HUES64 (cell line): ENCODE measurements at regions not wholly inside any gene's neighbourhood (a gene's known extent, or its start where the extent isn't known, plus 50 kb on each side); places are given as distances from the start of the nearest gene placed in this dataset.
"Not testable (repeated sequence)": the region's sequence is repeated elsewhere in the genome, so short reads cannot be mapped to it uniquely, and the experiment has no call there.

Source experiments
- H3K27ac ChIP-seq: 2 replicates; pipeline ENCODE4 v1.7.0; 2013; ENCODE audit warnings: low read depth, low read length, inconsistent platforms
- H3K27me3 ChIP-seq: 2 replicates; pipeline ENCODE4 v1.6.1; 2013; ENCODE audit warnings: mild to moderate bottlenecking, low read length; ENCODE audit not compliant: insufficient read depth
- H3K36me3 ChIP-seq: 2 replicates; pipeline ENCODE4 v1.6.1; 2013; ENCODE audit warnings: mild to moderate bottlenecking, low read length; ENCODE audit not compliant: insufficient read depth
- H3K4me1 ChIP-seq: 2 replicates; pipeline ENCODE4 v1.6.1; 2013; ENCODE audit warnings: mild to moderate bottlenecking, low read length, moderate library complexity; ENCODE audit not compliant: insufficient read depth
- H3K4me3 ChIP-seq: 2 replicates; pipeline ENCODE4 v1.5.1; 2013; ENCODE audit warnings: mild to moderate bottlenecking, low read length, moderate library complexity
- H3K9ac ChIP-seq: 2 replicates; pipeline ENCODE4 v1.6.1; 2013; ENCODE audit warnings: mild to moderate bottlenecking, low read depth, low read length
- H3K9me3 ChIP-seq: 2 replicates; pipeline ENCODE4 v1.6.1; 2013; ENCODE audit warnings: low read depth, low read length; ENCODE audit not compliant: insufficient read depth
- WGBS: fragments of 150-250, 120-280 bp; methylation state at CpG from one replicate; pipeline ENCODE4 v1.1.7; 2013; ENCODE audit warnings: missing lambda C conversion rate; 5-methylcytosine and 5-hydroxymethylcytosine counted together

DNA sequence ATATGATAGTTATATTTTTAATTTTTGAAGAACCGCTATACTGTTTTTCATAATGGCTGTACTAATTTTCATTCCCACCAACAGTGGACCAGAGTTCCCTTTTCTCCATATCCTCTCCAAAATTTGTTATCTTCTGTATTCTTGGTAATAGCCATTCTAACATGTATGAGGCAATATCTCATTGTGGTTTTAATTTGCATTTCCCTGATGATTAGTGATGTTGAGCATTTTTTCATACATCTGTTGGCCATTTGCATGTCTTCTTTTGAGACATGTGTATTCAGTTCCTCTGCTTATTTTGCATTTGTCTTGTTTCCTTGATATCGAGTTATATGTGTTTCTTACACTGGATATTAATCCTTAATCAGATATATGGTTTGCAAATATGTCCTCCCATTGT, 770.8 kb upstream of the MBL2 start:
- Histone ChIP-seq H3K9me3 (no peaks in the 10 kb centered on the region), H3K4me3 (no peak overlapping the region), H3K27ac (no peak overlapping the region), H3K36me3 (peaks cover 2% of the 10 kb centered on the region; the same call in 1 of the 2 replicates), H3K9ac (no peak overlapping the region), H3K4me1 (no peaks in the 10 kb centered on the region), H3K27me3 (no peaks in the 10 kb centered on the region)
- WGBS: 100% methylated on average over 2 of the region's 2 CpGs

DNA sequence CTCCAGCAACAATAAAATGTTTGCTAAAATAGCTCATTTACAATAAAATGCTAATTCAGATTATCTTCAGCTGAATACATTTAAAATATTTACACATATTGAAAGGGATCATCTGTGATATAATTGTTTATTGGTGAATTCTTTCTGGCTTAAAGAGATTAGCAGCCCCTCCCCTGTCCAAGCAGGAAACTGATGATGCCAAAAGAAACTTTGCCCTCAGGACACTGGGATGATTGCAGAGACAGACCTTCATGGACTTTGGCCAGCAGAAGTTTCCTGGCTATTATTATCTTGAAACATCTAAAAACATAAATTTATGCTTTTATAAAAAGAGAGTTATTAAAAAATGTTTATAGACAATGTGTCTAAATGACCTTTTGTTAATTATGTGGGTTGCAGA, 764.9 kb upstream of the MBL2 start:
- Histone ChIP-seq H3K9ac (no peak overlapping the region), H3K27ac (no peak overlapping the region), H3K9me3 (no peaks in the 10 kb centered on the region), H3K4me3 (no peak overlapping the region), H3K36me3 (no peaks in the 10 kb centered on the region), H3K27me3 (no peaks in the 10 kb centered on the region), H3K4me1 (no peaks in the 10 kb centered on the region)

DNA sequence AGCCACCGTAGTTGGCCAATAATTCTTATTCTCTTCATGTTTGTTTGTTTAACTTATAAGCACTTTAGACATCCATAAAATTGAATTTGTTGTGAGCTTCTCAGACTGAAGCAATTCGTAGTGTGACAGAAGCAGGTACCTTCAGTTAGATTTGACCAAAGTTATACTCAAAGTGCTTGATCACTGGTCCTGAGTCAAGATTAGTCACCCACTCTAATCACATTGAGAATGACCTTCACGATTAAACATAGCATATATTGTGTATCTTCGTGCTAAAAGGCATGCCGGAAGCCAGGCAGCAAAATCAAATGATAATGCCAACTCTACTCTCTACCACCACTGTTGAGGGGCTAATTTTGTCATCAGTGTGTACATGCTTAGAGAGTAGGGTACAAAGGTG, 763.7 kb upstream of the MBL2 start:
- H3K4me3 ChIP-seq: no peak overlapping the region
- no peak overlapping the region for H3K27ac ChIP-seq
- H3K27me3 ChIP-seq: no peaks in the 10 kb centered on the region
- H3K4me1 ChIP-seq: no peaks in the 10 kb centered on the region
- H3K9ac ChIP-seq: no peak overlapping the region
- H3K9me3 ChIP-seq: no peaks in the 10 kb centered on the region
- WGBS: 88% methylated on average over 5 of the region's 5 CpGs
- H3K36me3 ChIP-seq: no peaks in the 10 kb centered on the region

DNA sequence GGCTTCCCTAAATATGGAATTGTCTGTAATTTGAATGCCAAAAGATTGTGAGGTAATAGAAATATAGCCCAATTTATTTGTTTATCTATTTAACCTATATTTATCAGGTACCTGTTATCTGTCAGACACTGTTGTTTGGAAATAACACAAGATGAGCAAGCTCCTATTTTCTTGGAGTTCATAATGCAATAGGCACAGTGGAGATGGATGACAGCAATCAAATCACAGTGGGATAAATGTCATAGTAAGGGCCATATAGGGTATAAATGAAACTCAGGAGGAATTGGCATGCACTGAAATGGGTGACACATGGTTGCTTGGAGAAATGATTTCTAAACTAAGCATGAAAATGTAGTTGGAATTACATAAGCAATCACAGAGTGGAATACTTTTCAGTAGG, 761.8 kb upstream of the MBL2 start:
- Histone ChIP-seq H3K4me1 (peaks cover 6% of the 10 kb centered on the region), H3K4me3 (no peak overlapping the region), H3K9ac (no peak overlapping the region), H3K9me3 (no peaks in the 10 kb centered on the region), H3K27ac (no peak overlapping the region), H3K36me3 (no peaks in the 10 kb centered on the region), H3K27me3 (no peaks in the 10 kb centered on the region)

DNA sequence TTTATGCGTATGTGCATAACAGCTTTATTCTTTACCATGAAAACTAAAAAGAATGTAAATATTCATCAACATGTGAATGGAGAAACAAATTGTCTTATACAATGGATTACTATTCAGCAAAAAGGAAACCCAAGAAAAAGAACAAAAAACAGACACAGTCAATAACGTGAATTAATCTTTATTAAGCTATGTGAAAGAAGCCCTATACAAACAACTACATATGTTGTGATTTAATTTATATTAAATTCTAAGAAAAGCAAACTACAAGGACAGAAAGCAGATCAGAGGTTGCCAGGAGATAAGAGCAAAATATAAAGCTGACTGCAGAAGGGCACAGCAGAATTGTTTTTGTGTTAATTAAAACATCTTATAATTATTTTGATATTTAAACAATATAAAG, 756.4 kb upstream of the MBL2 start:
- H3K27me3 ChIP-seq: no peaks in the 10 kb centered on the region
- no CpG with 5 or more reads among the region's 2 CpGs for WGBS
- no peaks in the 10 kb centered on the region for H3K9me3 ChIP-seq
- H3K4me3 ChIP-seq: no peak overlapping the region
- no peak overlapping the region for H3K9ac ChIP-seq
- peaks cover 13% of the 10 kb centered on the region for H3K4me1 ChIP-seq
- no peak overlapping the region for H3K27ac ChIP-seq
- no peaks in the 10 kb centered on the region for H3K36me3 ChIP-seq

DNA sequence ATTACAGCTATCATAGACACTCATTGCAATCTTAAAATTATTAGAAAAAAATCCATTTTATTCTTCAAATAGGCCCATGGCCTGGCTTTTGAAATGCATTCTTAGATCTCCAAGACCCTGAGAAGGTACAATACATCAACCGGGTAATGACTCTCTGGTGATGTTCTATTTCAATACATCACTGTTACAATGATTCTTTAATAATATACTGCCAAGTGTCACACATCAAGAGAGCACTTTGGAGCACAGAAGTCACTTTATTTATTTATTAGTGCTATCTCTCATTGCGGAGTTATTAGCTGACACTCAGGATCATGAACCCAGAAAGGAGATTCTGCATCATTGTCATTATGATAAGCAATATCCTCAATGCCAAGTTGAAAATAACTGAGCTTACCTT, 748.5 kb upstream of the MBL2 start:
- H3K27me3 ChIP-seq: no peaks in the 10 kb centered on the region
- H3K9me3 ChIP-seq: peaks cover 46% of the 10 kb centered on the region
- peaks cover 6% of the 10 kb centered on the region; the same call in 1 of the 2 replicates for H3K36me3 ChIP-seq
- no peaks in the 10 kb centered on the region; the same call in 1 of the 2 replicates for H3K4me1 ChIP-seq
- WGBS: 98% methylated on average over 2 of the region's 2 CpGs
- H3K27ac ChIP-seq: no peak overlapping the region
- H3K9ac ChIP-seq: no peak overlapping the region
- H3K4me3 ChIP-seq: no peak overlapping the region

DNA sequence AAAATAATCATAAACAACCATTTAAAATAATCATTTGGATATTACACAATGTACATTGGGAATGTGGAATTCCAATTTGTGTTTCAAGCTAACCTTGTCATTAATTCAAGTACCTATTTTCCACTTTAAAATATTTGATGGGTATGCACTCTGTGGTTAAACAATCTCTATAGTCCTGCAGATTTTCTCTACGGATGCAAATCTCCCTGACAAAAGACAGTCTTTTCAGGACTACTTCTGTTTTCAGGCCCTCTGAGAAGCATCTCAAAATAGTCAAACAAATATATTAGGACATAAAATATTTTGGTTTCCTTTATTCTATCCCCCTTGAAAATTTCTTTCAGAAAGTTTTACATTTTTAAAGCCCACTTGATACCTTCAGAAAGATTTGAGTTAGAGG, 735.6 kb upstream of the MBL2 start:
- no peak overlapping the region for H3K4me3 ChIP-seq
- 0 out of 2 replicates have a peak overlapping the region, but pooled peaks have one; percentile 15 for H3K9ac ChIP-seq
- WGBS: 7% methylated on average over 1 of the region's 1 CpG
- peaks cover 9% of the 10 kb centered on the region for H3K9me3 ChIP-seq
- peaks cover 31% of the 10 kb centered on the region for H3K4me1 ChIP-seq
- H3K27me3 ChIP-seq: no peaks in the 10 kb centered on the region
- H3K27ac ChIP-seq: peak overlapping the region; percentile 93
- peaks cover 6% of the 10 kb centered on the region for H3K36me3 ChIP-seq

DNA sequence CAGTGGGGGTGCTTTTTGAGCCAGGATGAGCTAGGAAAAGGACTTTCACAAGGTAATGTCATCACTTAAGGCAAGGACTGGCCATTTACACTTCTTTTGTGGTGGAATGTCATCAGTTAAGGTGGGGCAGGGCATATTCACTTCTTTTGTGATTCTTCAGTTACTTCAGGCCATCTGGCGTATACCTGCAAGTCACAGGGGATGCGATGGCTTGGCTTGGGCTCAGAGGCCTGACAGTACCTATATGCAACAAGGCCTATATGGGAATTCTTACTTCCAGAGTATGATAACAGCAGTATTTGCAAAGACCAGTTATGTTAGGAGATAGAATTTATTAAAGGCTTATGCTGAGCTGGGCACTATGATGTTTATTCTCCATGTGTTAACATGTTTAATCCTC, 731.9 kb upstream of the MBL2 start:
- 83% methylated on average over 2 of the region's 2 CpGs for WGBS
- Histone ChIP-seq H3K9me3 (peaks cover 16% of the 10 kb centered on the region; the same call in 1 of the 2 replicates), H3K4me1 (peaks cover 31% of the 10 kb centered on the region)
- not testable (repeated sequence) for H3K27me3 ChIP-seq, H3K9ac ChIP-seq, H3K4me3 ChIP-seq, H3K27ac ChIP-seq, H3K36me3 ChIP-seq

DNA sequence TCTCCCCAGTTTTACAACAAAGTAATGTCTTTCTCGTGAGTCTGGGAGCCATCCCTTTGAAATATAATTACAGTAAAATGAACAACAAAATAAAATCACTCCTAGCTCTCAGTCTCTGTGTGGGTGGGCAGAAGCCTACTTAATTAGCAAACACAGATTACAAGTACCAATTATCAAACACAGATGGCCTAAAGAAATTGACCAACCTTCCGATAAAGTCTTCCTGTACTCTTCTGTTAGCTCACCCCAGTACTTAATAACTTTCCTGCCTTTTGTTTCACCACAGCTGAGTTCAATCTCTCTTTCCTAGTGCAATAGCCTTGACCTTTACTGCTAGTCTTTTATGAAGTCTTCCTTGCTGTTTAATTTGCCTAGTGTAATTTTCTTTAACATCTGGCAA, 719.2 kb upstream of the MBL2 start:
- Histone ChIP-seq H3K36me3 (peaks cover 3% of the 10 kb centered on the region; the same call in 1 of the 2 replicates), H3K4me3 (no peak overlapping the region), H3K27me3 (no peaks in the 10 kb centered on the region), H3K9ac (no peak overlapping the region), H3K27ac (peak overlapping the region; percentile 59), H3K9me3 (peaks cover 4% of the 10 kb centered on the region), H3K4me1 (peaks cover 22% of the 10 kb centered on the region)
- 96% methylated on average over 2 of the region's 2 CpGs for WGBS

DNA sequence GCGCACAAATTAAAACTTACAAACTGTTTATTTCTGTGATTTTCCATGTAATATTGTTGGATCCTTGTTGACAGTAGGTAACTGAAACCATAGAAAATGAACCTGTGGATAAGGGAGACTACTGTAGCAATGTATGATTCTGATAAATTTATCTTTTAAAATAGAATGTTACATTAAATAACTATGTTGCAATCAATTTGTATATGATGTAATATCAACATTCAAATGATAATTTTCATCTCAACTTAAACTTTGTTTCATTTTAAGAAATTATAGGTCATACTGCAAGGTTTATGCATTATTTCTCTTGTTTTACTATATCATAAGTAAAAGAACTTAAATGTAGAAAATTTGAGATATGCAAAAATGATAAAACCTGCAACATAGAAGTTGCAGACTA, 718.0 kb upstream of the MBL2 start:
- H3K27ac ChIP-seq: no peak overlapping the region
- 100% methylated on average over 1 of the region's 1 CpG for WGBS
- H3K27me3 ChIP-seq: no peaks in the 10 kb centered on the region
- no peak overlapping the region for H3K4me3 ChIP-seq
- H3K9ac ChIP-seq: no peak overlapping the region
- peaks cover 17% of the 10 kb centered on the region for H3K9me3 ChIP-seq
- peaks cover 14% of the 10 kb centered on the region for H3K36me3 ChIP-seq
- H3K4me1 ChIP-seq: peaks cover 22% of the 10 kb centered on the region

DNA sequence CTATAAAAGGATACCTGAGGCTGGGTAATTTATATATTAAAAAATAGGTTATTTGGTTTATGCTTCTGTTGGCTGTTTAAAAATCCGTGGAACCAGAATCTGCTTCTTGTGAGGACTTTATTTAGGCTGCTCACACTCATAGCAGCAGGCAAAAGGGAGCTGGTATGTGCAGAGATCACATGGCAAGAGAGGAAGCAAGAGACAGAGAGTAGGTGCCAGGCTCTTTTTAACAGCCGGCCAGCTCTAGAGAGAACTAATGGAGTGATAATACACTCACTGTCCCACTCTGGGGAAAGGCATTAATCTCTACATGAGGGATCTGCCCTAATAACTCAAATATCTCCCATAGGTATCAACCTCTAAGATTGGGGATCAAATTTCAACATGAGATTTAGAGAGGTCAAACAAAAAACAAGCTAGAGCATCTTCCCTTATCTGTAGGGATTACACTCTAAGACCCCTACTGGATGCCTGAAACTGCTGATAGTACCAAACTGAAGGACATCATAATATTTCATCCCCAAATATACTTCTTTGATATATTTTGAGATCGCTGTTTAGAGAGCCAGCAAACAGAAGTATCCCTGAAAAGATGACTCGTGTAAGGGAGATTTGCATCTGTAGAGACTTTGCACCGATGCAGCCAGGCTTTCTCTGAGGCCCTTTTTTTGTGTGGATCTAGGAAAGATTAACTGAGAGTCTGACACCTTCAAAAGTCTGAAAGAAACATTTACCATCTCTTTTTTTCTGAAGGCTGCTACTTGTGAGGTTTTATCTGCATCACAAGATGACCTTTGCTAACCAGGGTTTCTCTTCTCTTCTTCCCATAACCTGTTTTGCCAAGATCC, 717.0 kb upstream of the MBL2 start:
- Histone ChIP-seq H3K36me3 (peaks cover 23% of the 10 kb centered on the region), H3K4me1 (peaks cover 22% of the 10 kb centered on the region), H3K27ac (no peak overlapping the region; the same call in 1 of the 2 replicates), H3K27me3 (no peaks in the 10 kb centered on the region), H3K4me3 (no peak overlapping the region), H3K9me3 (peaks cover 23% of the 10 kb centered on the region), H3K9ac (no peak overlapping the region)
- WGBS: 65% methylated on average over 5 of the region's 5 CpGs
